CD14-positive monocyte (primary cell): ENCODE measurements at regions not wholly inside any gene's neighbourhood (a gene's known extent, or its start where the extent isn't known, plus 50 kb on each side); places are given as distances from the start of the nearest gene placed in this dataset.

ENCODE experiments used
- DNase-seq, 3 donors: peaks; one replicate each; pipeline ENCODE4 v3.0.0-alpha.2; 2011 to 2022
- H2AFZ ChIP-seq: 2 replicates; pipeline ENCODE4 v1.6.0; 2012; ENCODE audit warnings: mild to moderate bottlenecking, low read depth, low read length, inconsistent platforms; ENCODE audit not compliant: insufficient read depth, poor library complexity, severe bottlenecking
- H3K27ac ChIP-seq, 2 donors: 1 replicate in 1 of 2; 2 replicates in 1 of 2; pipeline ENCODE4 v1.5.1; 2012 to 2013; ENCODE audit warnings: low read length in 2 of 2, control low read depth in 1 of 2, inconsistent platforms in 1 of 2, low read depth in 1 of 2, mild to moderate bottlenecking in 1 of 2
- H3K27me3 ChIP-seq, 2 donors: one replicate each; pipeline versions ENCODE4 v1.6.0 to v1.6.1; 2011 to 2013; ENCODE audit warnings: low read length in 2 of 2; ENCODE audit not compliant: control insufficient read depth in 2 of 2, insufficient read depth in 2 of 2
- H3K36me3 ChIP-seq, 2 donors: replicated peaks in 1 of 2; 1 replicate in 1 of 2; 2 replicates in 1 of 2; pipeline versions ENCODE4 v1.5.1 to v1.6.1; 2012 to 2013; ENCODE audit warnings: low read length in 2 of 2, control low read depth in 1 of 2, inconsistent platforms in 1 of 2, mild to moderate bottlenecking in 1 of 2; ENCODE audit not compliant: insufficient read depth in 2 of 2, control insufficient read depth in 1 of 2
- H3K4me1 ChIP-seq, 2 donors: 1 replicate in 1 of 2; 2 replicates in 1 of 2; pipeline versions ENCODE4 v1.5.1 to v1.6.1; 2012 to 2013; ENCODE audit warnings: low read length in 2 of 2, control low read depth in 1 of 2, inconsistent platforms in 1 of 2, mild to moderate bottlenecking in 1 of 2, moderate library complexity in 1 of 2; ENCODE audit not compliant: insufficient read depth in 2 of 2, control insufficient read depth in 1 of 2
- H3K4me2 ChIP-seq: replicated peaks from 2 replicates; pipeline ENCODE3; 2012; ENCODE audit warnings: low read length, moderate library complexity, mild to moderate bottlenecking; ENCODE audit not compliant: poor library complexity, severe bottlenecking; ENCODE audit errors: extremely low read depth
- H3K4me3 ChIP-seq, 3 experiments: fragments of 200-600 bp in 1 of 3; sonication (generic) in 1 of 3; replicated peaks in 1 of 3; 1 replicate in 2 of 3; 2 replicates in 1 of 3; pipeline ENCODE4 v1.5.1; 2011 to 2013; ENCODE audit warnings: low read length in 3 of 3, mild to moderate bottlenecking in 3 of 3, control low read depth in 2 of 3, low read depth in 2 of 3, inconsistent platforms in 1 of 3, moderate library complexity in 1 of 3
- H3K79me2 ChIP-seq: 2 replicates; pipeline ENCODE4 v1.6.0; 2012; ENCODE audit warnings: mild to moderate bottlenecking, control low read depth, inconsistent platforms, low read length, moderate library complexity; ENCODE audit not compliant: insufficient read depth
- H3K9ac ChIP-seq: 2 replicates; pipeline ENCODE4 v1.6.0; 2017; ENCODE audit warnings: low read length, mild to moderate bottlenecking; ENCODE audit not compliant: insufficient read depth, poor library complexity, severe bottlenecking
- H3K9me3 ChIP-seq, 2 donors: replicated peaks in 1 of 2; 1 replicate in 1 of 2; 2 replicates in 1 of 2; pipeline versions ENCODE4 v1.5.1 to v1.6.1; 2012 to 2013; ENCODE audit warnings: low read length in 2 of 2, control low read depth in 1 of 2; ENCODE audit not compliant: control insufficient read depth in 1 of 2, insufficient read depth in 1 of 2
- H4K20me1 ChIP-seq: 2 replicates; pipeline ENCODE4 v1.6.0; 2012; ENCODE audit warnings: mild to moderate bottlenecking, low read length, control low read depth, moderate library complexity; ENCODE audit not compliant: insufficient read depth
- H3K27ac Mint-ChIP-seq, 7 donors: one replicate each; pipeline ENCODE4 v1.8.0; 2020; ENCODE audit warnings: mild to moderate bottlenecking in 7 of 7, mixed read lengths in 7 of 7, moderate library complexity in 6 of 7, inconsistent platforms in 2 of 7
- H3K27me3 Mint-ChIP-seq, 3 donors: one replicate each; pipeline ENCODE4 v1.8.0; 2021 to 2022; ENCODE audit warnings: low read depth in 3 of 3, mild to moderate bottlenecking in 3 of 3, mixed read lengths in 3 of 3, moderate library complexity in 3 of 3, inconsistent platforms in 1 of 3
- H3K36me3 Mint-ChIP-seq, 2 donors: one replicate each; pipeline ENCODE4 v1.8.0; 2020; ENCODE audit warnings: mixed read lengths in 2 of 2, inconsistent platforms in 1 of 2, mild to moderate bottlenecking in 1 of 2
- H3K4me1 Mint-ChIP-seq: one replicate; pipeline ENCODE4 v1.8.0; 2020; ENCODE audit warnings: mild to moderate bottlenecking, mixed read lengths
- H3K4me3 Mint-ChIP-seq, 2 donors: one replicate each; pipeline ENCODE4 v1.8.0; 2020; ENCODE audit warnings: mild to moderate bottlenecking in 2 of 2, mixed read lengths in 2 of 2, moderate library complexity in 1 of 2
- H3K9me3 Mint-ChIP-seq, 7 donors: one replicate each; pipeline ENCODE4 v1.8.0; 2020 to 2022; ENCODE audit warnings: mixed read lengths in 7 of 7, mild to moderate bottlenecking in 6 of 7, moderate library complexity in 6 of 7, inconsistent platforms in 2 of 7
- CTCF ChIP-seq: fragments of 200-600 bp; IDR thresholded peaks from one replicate; pipeline ENCODE4 v1.8.0; 2022; ENCODE audit warnings: antibody characterized with exemption, mild to moderate bottlenecking
- WGBS: methylation state at CpG from one replicate; pipeline ENCODE4 v1.1.5; 2013; ENCODE audit warnings: missing lambda C conversion rate; ENCODE audit not compliant: insufficient coverage; 5-methylcytosine and 5-hydroxymethylcytosine counted together
- intact Hi-C, 2 donors: fragments of 100-400 bp; cut with micrococcal nuclease; formaldehyde crosslinking; loops; one replicate each; pipeline versions ENCODE4 v1.15.0 to v1.15.1; 2023

GRCh38 chr5:14954616-14955343, 83.2 kb upstream of the ANKH start:
- no peaks in the 10 kb centered on the region for H3K36me3 Mint-ChIP-seq
- H3K27me3 ChIP-seq = no peaks in the 10 kb centered on the region
- H4K20me1 ChIP-seq = no peaks in the 10 kb centered on the region
- no peak overlapping the region for H3K4me3 Mint-ChIP-seq
- 94% methylated on average over 3 of the region's 9 CpGs for WGBS
- H3K4me2 ChIP-seq = no peak overlapping the region
- H3K79me2 ChIP-seq = no peaks in the 10 kb centered on the region
- no peak overlapping the region for H3K27ac ChIP-seq
- no peaks in the 10 kb centered on the region for H3K36me3 ChIP-seq
- H3K9me3 ChIP-seq = no peaks in the 10 kb centered on the region
- no peak overlapping the region for H2AFZ ChIP-seq
- H3K4me1 ChIP-seq = no peaks in the 10 kb centered on the region
- intact Hi-C loops = loop anchor here (5.0 kb wide), 1 partner anchor 48 kb away; no protein-coding TSS in a partner anchor
- no peak for TF ChIP-seq CTCF
- peaks cover 7% of the 10 kb centered on the region for H3K4me1 Mint-ChIP-seq
- H3K4me3 ChIP-seq = no peak overlapping the region
- no peak for DNase-seq
- H3K9me3 Mint-ChIP-seq = peaks cover 0 to under 1% (median 0%) of the 10 kb centered on the region in 7 donors
- H3K27ac Mint-ChIP-seq = no peak overlapping the region
- H3K9ac ChIP-seq = no peak overlapping the region
- H3K27me3 Mint-ChIP-seq = peaks cover 0 to 7% (median 0%) of the 10 kb centered on the region in 3 donors

GRCh38 chr5:14954216-14954615, 82.6 kb upstream of the ANKH start:
- Histone ChIP-seq H3K27me3 (no peaks in the 10 kb centered on the region), H3K9ac (no peak overlapping the region)

More at GRCh38 chr5:14954216-14954615, 82.6 kb upstream of the ANKH start:
- no peaks in the 10 kb centered on the region for H3K4me1 ChIP-seq
- intact Hi-C loops = no loop called here
- H3K27ac ChIP-seq = no peak overlapping the region
- H3K9me3 Mint-ChIP-seq = peaks cover 0 to 1% (median 0%) of the 10 kb centered on the region in 7 donors
- no peak for DNase-seq
- no CpG with 5 or more reads among the region's 1 CpG for WGBS
- TF ChIP-seq CTCF = no peak
- no peak overlapping the region for H3K4me3 ChIP-seq
- no peak overlapping the region for H3K4me3 Mint-ChIP-seq
- no peaks in the 10 kb centered on the region for H3K9me3 ChIP-seq
- H2AFZ ChIP-seq = no peak overlapping the region
- peaks cover 7% of the 10 kb centered on the region for H3K4me1 Mint-ChIP-seq
- H3K36me3 Mint-ChIP-seq = no peaks in the 10 kb centered on the region
- no peaks in the 10 kb centered on the region for H3K36me3 ChIP-seq
- peaks cover 0 to 7% (median 0%) of the 10 kb centered on the region in 3 donors for H3K27me3 Mint-ChIP-seq
- no peak overlapping the region for H3K27ac Mint-ChIP-seq
- no peaks in the 10 kb centered on the region for H3K79me2 ChIP-seq
- no peaks in the 10 kb centered on the region for H4K20me1 ChIP-seq
- no peak overlapping the region for H3K4me2 ChIP-seq
